ENCODE measurements at regions not wholly inside any gene's neighbourhood (a gene's known extent, or its start where the extent isn't known, plus 50 kb on each side); places are given as distances from the start of the nearest gene placed in this dataset.

GRCh38 chr19:31175564-31176348 is 173.5 kb downstream of the TSHZ3 start:
- in situ Hi-C loops (cut with HindIII; ENCODE audit: low sequenced_read_pairs), result no loop called here
- no peak for TF ChIP-seq CTCF (IDR thresholded peaks at IDR 0.05; ENCODE audit: low read depth, low read length)
- no peak for DNase-seq (ENCODE audit: low read depth, low spot score)

GRCh38 chr19:31174948-31175347 is 174.3 kb downstream of the TSHZ3 start:
- in situ Hi-C loops (cut with HindIII; ENCODE audit: low sequenced_read_pairs), result no loop called here
- DNase-seq (ENCODE audit: low read depth, low spot score), result no peak
- no peak for TF ChIP-seq CTCF (IDR thresholded peaks at IDR 0.05; ENCODE audit: low read depth, low read length)
- no peak overlapping the region for H3K4me3 ChIP-seq (ENCODE audit: low read depth, low read length)

More at GRCh38 chr19:31175564-31176348, 173.5 kb downstream of the TSHZ3 start:
- no peak overlapping the region for H3K4me3 ChIP-seq (ENCODE audit: low read depth, low read length)

- in situ Hi-C loops (cut with HindIII; ENCODE audit: low sequenced_read_pairs), result no loop called here
- H3K4me3 ChIP-seq (ENCODE audit: low read depth, low read length), result no peak overlapping the region
- DNase-seq (ENCODE audit: low read depth, low spot score), result no peak
- no peak for TF ChIP-seq CTCF (IDR thresholded peaks at IDR 0.05; ENCODE audit: low read depth, low read length)
Measured at GRCh38 chr19:31173991-31174390, 175.2 kb downstream of the TSHZ3 start.

- DNase-seq (ENCODE audit: low read depth, low spot score), result no peak
- no peak overlapping the region for H3K4me3 ChIP-seq (ENCODE audit: low read depth, low read length)
- in situ Hi-C loops (cut with HindIII; ENCODE audit: low sequenced_read_pairs), result no loop called here
- TF ChIP-seq CTCF (IDR thresholded peaks at IDR 0.05; ENCODE audit: low read depth, low read length), result no peak
Measured at GRCh38 chr19:31171936-31172335, 177.3 kb downstream of the TSHZ3 start.

GRCh38 chr19:31170046-31170445 is 179.2 kb downstream of the TSHZ3 start:
- in situ Hi-C loops (cut with HindIII; ENCODE audit: low sequenced_read_pairs), result no loop called here
- DNase-seq (ENCODE audit: low read depth, low spot score), result no peak
- H3K4me3 ChIP-seq (ENCODE audit: low read depth, low read length), result no peak overlapping the region
- no peak for TF ChIP-seq CTCF (IDR thresholded peaks at IDR 0.05; ENCODE audit: low read depth, low read length)

- no peak for TF ChIP-seq CTCF (IDR thresholded peaks at IDR 0.05; ENCODE audit: low read depth, low read length)
- H3K4me3 ChIP-seq (ENCODE audit: low read depth, low read length), result no peak overlapping the region
- in situ Hi-C loops (cut with HindIII; ENCODE audit: low sequenced_read_pairs), result no loop called here
- no peak for DNase-seq (ENCODE audit: low read depth, low spot score)
Measured at GRCh38 chr19:31168106-31168625, 181.1 kb downstream of the TSHZ3 start.

Measured in astrocyte of the spinal cord (primary cell).